Kidney epithelial cell (primary cell): ENCODE measurements at regions not wholly inside any gene's neighbourhood (a gene's known extent, or its start where the extent isn't known, plus 50 kb on each side); places are given as distances from the start of the nearest gene placed in this dataset.
"Not testable (repeated sequence)": the region's sequence is repeated elsewhere in the genome, so short reads cannot be mapped to it uniquely, and the experiment has no call there.

Source experiments
- DNase-seq: peaks from one replicate; pipeline ENCODE4 v3.0.0-alpha.2; 2010; ENCODE audit warnings: low read depth
- H3K27me3 ChIP-seq: 2 replicates; pipeline ENCODE4 v1.6.0; 2011; ENCODE audit warnings: low read length; ENCODE audit not compliant: control insufficient read depth, insufficient read depth
- H3K36me3 ChIP-seq: 2 replicates; pipeline ENCODE4 v1.5.1; 2011; ENCODE audit warnings: low read length; ENCODE audit not compliant: control insufficient read depth, insufficient read depth
- H3K4me3 ChIP-seq: 2 replicates; pipeline ENCODE4 v1.5.1; 2011; ENCODE audit warnings: low read depth, mild to moderate bottlenecking, control low read depth, low read length
- TF ChIP-seq, protein P1 (sequence below): IDR thresholded peaks from 2 replicates; pipeline ENCODE4 v1.5.1; 2011; ENCODE audit warnings: mild to moderate bottlenecking, moderate library complexity, low read length, control low read depth, inconsistent platforms; ENCODE audit not compliant: insufficient read depth, poor library complexity, severe bottlenecking

DNA sequence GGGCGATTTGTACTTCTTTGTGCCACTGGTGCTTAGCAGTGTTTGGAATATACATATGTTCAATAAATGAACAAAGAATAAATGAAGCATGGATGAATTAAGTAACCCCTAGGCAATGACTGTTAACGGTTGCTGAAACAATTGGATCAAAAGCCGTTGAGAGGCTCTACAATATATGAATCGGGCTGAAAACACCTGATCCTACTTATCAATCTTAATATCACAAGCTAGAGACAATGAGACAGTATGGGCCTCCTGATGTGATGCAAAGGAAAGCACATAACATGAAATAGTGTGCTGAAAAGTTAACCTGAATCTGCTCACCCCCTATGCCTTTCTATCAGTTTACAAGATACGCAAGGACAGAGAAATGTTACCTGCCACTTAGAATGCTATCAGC is 410.3 kb upstream of the RGMB start:
- no peaks in the 10 kb centered on the region for H3K27me3 ChIP-seq
- TF ChIP-seq, protein P1, sequence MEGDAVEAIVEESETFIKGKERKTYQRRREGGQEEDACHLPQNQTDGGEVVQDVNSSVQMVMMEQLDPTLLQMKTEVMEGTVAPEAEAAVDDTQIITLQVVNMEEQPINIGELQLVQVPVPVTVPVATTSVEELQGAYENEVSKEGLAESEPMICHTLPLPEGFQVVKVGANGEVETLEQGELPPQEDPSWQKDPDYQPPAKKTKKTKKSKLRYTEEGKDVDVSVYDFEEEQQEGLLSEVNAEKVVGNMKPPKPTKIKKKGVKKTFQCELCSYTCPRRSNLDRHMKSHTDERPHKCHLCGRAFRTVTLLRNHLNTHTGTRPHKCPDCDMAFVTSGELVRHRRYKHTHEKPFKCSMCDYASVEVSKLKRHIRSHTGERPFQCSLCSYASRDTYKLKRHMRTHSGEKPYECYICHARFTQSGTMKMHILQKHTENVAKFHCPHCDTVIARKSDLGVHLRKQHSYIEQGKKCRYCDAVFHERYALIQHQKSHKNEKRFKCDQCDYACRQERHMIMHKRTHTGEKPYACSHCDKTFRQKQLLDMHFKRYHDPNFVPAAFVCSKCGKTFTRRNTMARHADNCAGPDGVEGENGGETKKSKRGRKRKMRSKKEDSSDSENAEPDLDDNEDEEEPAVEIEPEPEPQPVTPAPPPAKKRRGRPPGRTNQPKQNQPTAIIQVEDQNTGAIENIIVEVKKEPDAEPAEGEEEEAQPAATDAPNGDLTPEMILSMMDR: no peak
- no peaks in the 10 kb centered on the region for H3K36me3 ChIP-seq
- no peak for DNase-seq
- H3K4me3 ChIP-seq: no peak overlapping the region

DNA sequence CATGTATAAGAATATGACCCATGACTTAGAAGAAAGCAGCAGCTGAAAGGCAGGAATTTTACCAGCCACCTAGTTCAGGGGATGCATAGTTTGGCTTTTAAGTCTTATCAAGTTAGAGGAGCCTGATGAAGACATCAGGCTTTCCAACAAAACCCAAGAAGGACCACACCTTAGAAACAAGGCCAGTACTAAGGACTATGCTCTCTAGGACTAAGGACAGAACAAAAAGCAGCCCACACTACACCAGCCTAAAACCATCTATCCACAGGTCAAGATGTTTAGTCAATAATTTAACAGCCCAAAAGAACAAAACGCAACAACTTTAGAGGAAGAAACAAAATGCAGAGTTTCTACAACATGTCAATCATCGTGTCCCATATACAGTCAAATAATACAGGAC is 408.9 kb upstream of the RGMB start:
- no peaks in the 10 kb centered on the region for H3K27me3 ChIP-seq
- DNase-seq: no peak
- H3K36me3 ChIP-seq: no peaks in the 10 kb centered on the region
- no peak overlapping the region for H3K4me3 ChIP-seq
- TF ChIP-seq, protein P1: no peak

DNA sequence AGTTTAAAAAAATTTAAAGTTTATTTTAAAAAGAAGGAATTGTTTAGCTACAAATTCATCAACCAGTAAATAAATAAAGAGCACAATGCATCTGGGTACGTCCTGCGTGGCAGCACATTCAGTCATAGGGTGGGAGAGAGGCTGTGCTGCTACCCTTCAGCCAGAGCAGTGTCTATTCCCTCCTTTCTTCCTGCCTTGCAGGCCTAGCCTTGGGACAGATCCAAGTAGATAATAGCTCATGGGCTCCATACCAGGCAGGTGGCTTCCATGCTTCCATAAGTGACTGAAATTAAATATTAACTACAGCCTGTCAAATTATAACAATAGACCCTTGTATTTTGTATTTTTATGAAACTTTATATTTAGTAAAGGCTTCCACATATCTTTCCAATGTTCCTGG is 408.3 kb upstream of the RGMB start:
- no peak for DNase-seq
- Histone ChIP-seq H3K36me3 (no peaks in the 10 kb centered on the region), H3K4me3 (no peak overlapping the region), H3K27me3 (no peaks in the 10 kb centered on the region)
- TF ChIP-seq, protein P1: no peak

DNA sequence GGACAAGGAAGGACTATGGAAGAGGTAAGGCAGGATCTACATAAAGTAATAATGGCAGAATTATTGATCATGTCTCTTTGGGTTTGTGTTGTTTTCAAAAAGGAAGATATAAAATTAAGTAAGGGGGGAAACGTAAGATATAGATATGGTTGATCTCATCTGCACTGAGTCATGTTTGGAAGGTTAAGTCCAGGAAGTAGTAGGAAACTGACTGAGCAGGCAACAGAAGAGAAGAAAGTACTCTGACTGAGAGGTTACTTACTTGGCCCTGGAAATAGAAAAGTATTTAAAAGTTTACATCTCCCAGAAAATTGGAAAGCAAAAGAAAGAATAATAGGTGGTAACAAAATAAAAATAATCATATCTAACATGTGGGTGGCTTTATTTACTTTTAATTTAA is 405.3 kb upstream of the RGMB start:
- Histone ChIP-seq H3K36me3 (no peaks in the 10 kb centered on the region), H3K4me3 (no peak overlapping the region), H3K27me3 (no peaks in the 10 kb centered on the region)
- TF ChIP-seq, protein P1: no peak
- no peak for DNase-seq

DNA sequence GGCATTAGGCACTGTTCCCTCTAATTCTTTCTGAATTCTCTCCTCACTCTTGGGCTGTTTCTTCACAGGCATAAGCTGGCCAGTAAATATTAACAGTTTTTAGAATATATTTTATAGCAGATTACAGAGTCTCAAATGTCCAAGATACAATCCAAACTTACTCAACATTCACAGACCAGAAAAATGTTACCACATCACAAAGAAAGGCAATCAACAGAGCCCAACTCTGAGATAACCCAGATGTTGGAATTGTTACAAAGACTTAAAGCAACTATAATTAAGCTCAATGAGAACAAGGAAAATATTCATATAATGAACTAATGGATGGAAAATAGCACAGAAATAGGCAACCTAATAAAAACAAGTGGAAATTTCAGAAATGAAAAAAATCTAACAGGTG is 401.1 kb upstream of the RGMB start:
- Histone ChIP-seq H3K27me3 (no peaks in the 10 kb centered on the region), H3K4me3 (no peak overlapping the region), H3K36me3 (no peaks in the 10 kb centered on the region)
- TF ChIP-seq, protein P1: no peak
- DNase-seq: no peak

DNA sequence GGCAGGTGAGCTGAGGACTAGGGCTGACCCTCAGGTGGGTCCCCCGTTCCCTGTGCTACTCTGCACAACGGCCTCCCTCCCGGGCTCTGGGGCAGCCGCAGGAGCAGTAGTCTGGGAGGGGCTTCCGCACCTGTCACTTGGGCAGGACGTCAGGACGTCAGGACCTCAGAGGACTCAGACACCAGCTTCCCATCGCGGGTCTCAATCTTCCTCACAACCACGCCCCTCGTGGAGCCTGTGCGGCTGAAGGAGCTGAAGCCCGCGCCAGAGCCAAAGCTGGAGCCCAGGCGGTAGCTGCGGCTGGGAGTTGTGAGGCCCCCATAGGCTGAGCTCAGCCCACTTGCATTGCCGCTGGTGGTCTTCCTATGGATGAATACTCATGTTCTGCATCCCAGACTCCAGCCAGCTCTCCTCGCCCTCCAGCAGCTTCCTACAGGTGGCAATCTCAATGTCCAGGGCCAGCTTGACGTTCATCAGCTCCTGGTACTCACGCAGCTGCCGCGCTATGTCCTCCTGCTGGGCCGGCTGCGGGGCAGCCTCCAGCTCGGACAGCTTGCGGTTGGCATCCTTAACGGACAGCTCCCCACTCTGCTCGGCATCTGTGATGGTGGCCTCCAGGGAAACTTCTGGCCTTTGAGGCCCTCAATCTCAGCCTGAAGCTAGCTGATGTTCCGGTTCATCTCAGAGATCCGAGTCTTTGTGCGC is 381.4 kb upstream of the RGMB start:
- H3K4me3 ChIP-seq: no peak overlapping the region
- TF ChIP-seq, protein P1: no peak
- H3K27me3 ChIP-seq: no peaks in the 10 kb centered on the region
- no peaks in the 10 kb centered on the region for H3K36me3 ChIP-seq
- no peak for DNase-seq

DNA sequence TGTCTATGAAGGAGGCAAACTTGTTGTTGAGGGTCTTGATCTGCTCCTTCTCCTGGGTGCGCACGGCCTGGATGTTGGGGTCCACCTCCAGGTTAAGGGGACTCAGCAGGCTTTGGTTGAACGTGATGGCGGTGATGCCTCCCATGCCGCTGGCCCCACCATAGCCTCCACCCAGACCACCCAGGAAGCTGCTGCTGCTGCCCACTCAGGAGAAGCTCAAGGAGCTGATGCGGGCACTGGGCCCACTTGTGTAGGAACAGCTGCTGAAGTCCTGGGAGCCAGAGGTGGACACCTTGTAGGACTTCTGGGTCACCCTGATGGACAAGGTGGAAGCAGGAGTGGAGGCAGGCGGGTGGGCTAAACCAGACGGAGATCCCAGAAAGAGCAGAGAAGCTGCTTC is 380.3 kb upstream of the RGMB start:
- not testable (repeated sequence) for H3K4me3 ChIP-seq

More for the DNA sequence above, 380.3 kb upstream of the RGMB start:
- H3K36me3 ChIP-seq, H3K27me3 ChIP-seq, DNase-seq: not testable (repeated sequence)
